SK-N-SH (cell line): ENCODE measurements at regions not wholly inside any gene's neighbourhood (a gene's known extent, or its start where the extent isn't known, plus 50 kb on each side); places are given as distances from the start of the nearest gene placed in this dataset.
A peak's percentile ranks its signal among the peaks of the same experiment; 100 is the strongest.

ENCODE experiments used
- CTCF ChIA-PET: fragments of 300-600, 350-600 bp; formaldehyde crosslinking; extraction: SDS; loops from one replicate; lab custom pipeline; 2021; lab: Yijun Ruan, JAX
- POLR2A ChIA-PET: fragments of 350-600 bp; sonication (Branson Sonifier 250); formaldehyde crosslinking; extraction: SDS; loops from one replicate; lab custom pipeline; 2020; ENCODE audit warnings: antibody characterized with exemption, inconsistent platforms; lab: Yijun Ruan, JAX
- DNase-seq: peaks from one replicate; pipeline ENCODE4 v3.0.0; 2012
- H2AFZ ChIP-seq: fragments of 200-600 bp; sonication (generic); 2 replicates; pipeline ENCODE4 v1.8.1; 2016; ENCODE audit warnings: antibody characterized with exemption, mild to moderate bottlenecking, low read depth
- H3F3A ChIP-seq: fragments of 200-600 bp; sonication (generic); replicated peaks from 2 replicates; pipeline ENCODE3; 2016; ENCODE audit warnings: antibody characterized with exemption, mild to moderate bottlenecking; ENCODE audit not compliant: insufficient read depth
- H3K27ac ChIP-seq, 2 experiments: fragments of 200-500 bp in 1 of 2; fragments of 200-600 bp in 1 of 2; sonication (Bioruptor generic) in 1 of 2; sonication (generic), shearing (Covaris generic) in 1 of 2; 2 replicates each; pipeline versions ENCODE4 v1.5.1 to v1.6.1; 2014 to 2016; ENCODE audit warnings: low read depth in 2 of 2, inconsistent platforms in 1 of 2, low read length in 1 of 2, mild to moderate bottlenecking in 1 of 2, mixed read lengths in 1 of 2
- H3K27me3 ChIP-seq: fragments of 200-600 bp; sonication (generic), shearing (Covaris generic); 2 replicates; pipeline ENCODE4 v1.6.1; 2016; ENCODE audit warnings: mixed run types; ENCODE audit not compliant: insufficient read depth
- H3K36me3 ChIP-seq, 2 experiments: fragments of 200-500 bp in 1 of 2; fragments of 200-600 bp in 1 of 2; sonication (Bioruptor generic) in 1 of 2; sonication (generic) in 1 of 2; replicated peaks in 1 of 2; 2 replicates each; pipeline versions ENCODE3 to v1.5.1; 2014 to 2016; ENCODE audit warnings: low read length in 1 of 2, mild to moderate bottlenecking in 1 of 2; ENCODE audit not compliant: insufficient read depth in 2 of 2, control insufficient read depth in 1 of 2
- H3K4me1 ChIP-seq, 2 experiments: fragments of 200-500 bp in 1 of 2; fragments of 200-600 bp in 1 of 2; sonication (Bioruptor generic) in 1 of 2; sonication (generic), shearing (Covaris generic) in 1 of 2; 2 replicates each; pipeline versions ENCODE4 v1.5.1 to v1.6.1; 2014 to 2016; ENCODE audit warnings: low read depth in 1 of 2, low read length in 1 of 2, mixed run types in 1 of 2; ENCODE audit not compliant: insufficient read depth in 2 of 2, control insufficient read depth in 1 of 2
- H3K4me2 ChIP-seq: fragments of 200-600 bp; sonication (generic), shearing (Covaris generic); 2 replicates; pipeline ENCODE4 v1.6.1; 2017; ENCODE audit warnings: mixed run types
- H3K4me3 ChIP-seq, 2 experiments: fragments of 200-500 bp in 1 of 2; fragments of 200-600 bp in 1 of 2; sonication (Bioruptor generic) in 1 of 2; sonication (generic), shearing (Covaris generic) in 1 of 2; 2 replicates each; pipeline versions ENCODE4 v1.5.1 to v1.8.1; 2014 to 2016; ENCODE audit warnings: low read depth in 2 of 2, inconsistent platforms in 1 of 2, low read length in 1 of 2, mild to moderate bottlenecking in 1 of 2, mixed read lengths in 1 of 2, moderate library complexity in 1 of 2
- H3K79me2 ChIP-seq: fragments of 200-600 bp; sonication (generic); 2 replicates; pipeline ENCODE4 v1.8.1; 2017; ENCODE audit warnings: mild to moderate bottlenecking; ENCODE audit not compliant: insufficient read depth
- H3K9ac ChIP-seq: fragments of 200-600 bp; sonication (generic); 2 replicates; pipeline ENCODE4 v1.6.1; 2017; ENCODE audit warnings: mixed run types
- H3K9me2 ChIP-seq: fragments of 200-600 bp; sonication (generic); 2 replicates; pipeline ENCODE4 v1.6.1; 2017; ENCODE audit warnings: mixed run types
- H3K9me3 ChIP-seq: fragments of 200-600 bp; sonication (generic); 2 replicates; pipeline ENCODE4 v1.6.1; 2017; ENCODE audit warnings: mixed run types, mild to moderate bottlenecking, moderate library complexity
- H4K20me1 ChIP-seq: fragments of 200-600 bp; sonication (generic); 2 replicates; pipeline ENCODE4 v1.6.1; 2017; ENCODE audit warnings: mild to moderate bottlenecking, mixed run types; ENCODE audit not compliant: insufficient read depth
- CHD2 ChIP-seq: fragments of 150-350 bp; IDR thresholded peaks from 2 replicates; pipeline ENCODE4 v1.6.1; 2018; ENCODE audit warnings: low read length; ENCODE audit not compliant: partially characterized antibody
- CTCF ChIP-seq: fragments of 200-600 bp; sonication (generic); IDR thresholded peaks from 2 replicates; pipeline ENCODE4 v1.6.1; 2017; ENCODE audit warnings: antibody characterized with exemption, mild to moderate bottlenecking, moderate library complexity
- FOXJ3 ChIP-seq: sonication (generic); formaldehyde crosslinking; IDR thresholded peaks from 2 replicates; pipeline ENCODE4 v1.5.1; 2020; ENCODE audit warnings: mild to moderate bottlenecking, missing genetic modification reagents
- GABPA ChIP-seq: IDR thresholded peaks from 2 replicates; pipeline ENCODE4 v1.4.0; 2012; ENCODE audit warnings: low read depth, mild to moderate bottlenecking
- GATA2 ChIP-seq: sonication (generic); formaldehyde crosslinking; IDR thresholded peaks from 2 replicates; pipeline ENCODE4 v1.5.0; 2020; ENCODE audit warnings: mild to moderate bottlenecking, missing genetic modification reagents
- IRF3 ChIP-seq: fragments of 150-350 bp; IDR thresholded peaks from 2 replicates; pipeline ENCODE4 v1.6.1; 2016; ENCODE audit warnings: mild to moderate bottlenecking, low read depth, low read length
- RAD21 ChIP-seq: IDR thresholded peaks from 2 replicates; pipeline ENCODE4 v1.6.1; 2012; ENCODE audit warnings: mild to moderate bottlenecking, low read length
- RCOR1 ChIP-seq: fragments of 150-350 bp; IDR thresholded peaks from 2 replicates; pipeline ENCODE4 v1.6.1; 2017; ENCODE audit warnings: antibody characterized with exemption, low read length
- REST ChIP-seq: IDR thresholded peaks from 2 replicates; pipeline ENCODE4 v1.6.1; 2012; ENCODE audit warnings: mild to moderate bottlenecking, low read depth, low read length, moderate library complexity
- SIN3A ChIP-seq: IDR thresholded peaks from 2 replicates; pipeline ENCODE4 v1.6.1; 2012; ENCODE audit warnings: low read depth, mild to moderate bottlenecking, low read length, moderate library complexity, borderline replicate concordance
- TCF12 ChIP-seq: IDR thresholded peaks from 2 replicates; pipeline ENCODE4 v1.4.0; 2012
- TEAD4 ChIP-seq: IDR thresholded peaks from 2 replicates; pipeline ENCODE4 v1.4.0; 2012; ENCODE audit warnings: mild to moderate bottlenecking, borderline replicate concordance; ENCODE audit not compliant: insufficient read depth
- USF2 ChIP-seq: fragments of 150-350 bp; IDR thresholded peaks from 2 replicates; pipeline ENCODE4 v1.6.1; 2017; ENCODE audit warnings: antibody characterized with exemption, low read length, low read depth, borderline replicate concordance
- ZBTB33 ChIP-seq: IDR thresholded peaks from 2 replicates; pipeline ENCODE4 v1.4.0; 2012; ENCODE audit warnings: low read depth, borderline replicate concordance
- WGBS: methylation state at CpG from one replicate; pipeline ENCODE4 v1.1.6; 2017; ENCODE audit warnings: low lambda C conversion rate; 5-methylcytosine and 5-hydroxymethylcytosine counted together

GRCh38 chr11:15890031-15890713, 466.2 kb downstream of the SOX6 start:
- no peak overlapping the region for H3K9ac ChIP-seq
- no peaks in the 10 kb centered on the region for H3K9me2 ChIP-seq
- no peaks in the 10 kb centered on the region for H3K27me3 ChIP-seq
- H3K4me1 ChIP-seq, result peaks cover 0 to 47% of the 10 kb centered on the region in 2 experiments; a peak in 3 of 4 replicates
- CTCF ChIA-PET, result interaction anchor here (1.5 kb wide), 1 partner anchor 240 kb away, joined by 4 read pairs; no protein-coding TSS in a partner anchor
- no peak overlapping the region for H3K4me2 ChIP-seq
- no peaks in the 10 kb centered on the region for H3K36me3 ChIP-seq
- H3K4me3 ChIP-seq, result no peak overlapping the region
- H3K79me2 ChIP-seq, result no peaks in the 10 kb centered on the region
- H4K20me1 ChIP-seq, result no peaks in the 10 kb centered on the region
- TF ChIP-seq TEAD4 (no peak), SIN3A (no peak), FOXJ3 (no peak), RCOR1 (no peak), GATA2 (CRISPR knock-in tag) (no peak), TCF12 (no peak), CTCF (no peak), RAD21 (no peak), IRF3 (no peak), GABPA (no peak), ZBTB33 (no peak)
- TF ChIP-seq, all 33 proteins: peak for 0
- DNase-seq, result no peak
- H2AFZ ChIP-seq, result no peak overlapping the region
- WGBS, result 52% methylated on average over 8 of the region's 9 CpGs
- POLR2A ChIA-PET, result no interaction called here
- H3K9me3 ChIP-seq, result no peaks in the 10 kb centered on the region
- no peaks in the 10 kb centered on the region for H3F3A ChIP-seq
- H3K27ac ChIP-seq, result no peak overlapping the region

- Histone ChIP-seq H3K4me3 (no peak overlapping the region), H3K27ac (peak overlapping the region in 1 of 2 experiments; percentile 56; a peak in 2 of 4 replicates), H3F3A (no peaks in the 10 kb centered on the region), H3K4me1 (peaks cover 0 to 26% of the 10 kb centered on the region in 2 experiments; a peak in 3 of 4 replicates), H3K9me2 (no peaks in the 10 kb centered on the region), H3K27me3 (no peaks in the 10 kb centered on the region), H3K79me2 (no peaks in the 10 kb centered on the region), H3K9me3 (no peaks in the 10 kb centered on the region), H3K4me2 (no peak overlapping the region), H3K36me3 (no peaks in the 10 kb centered on the region), H2AFZ (no peak overlapping the region), H3K9ac (no peak overlapping the region), H4K20me1 (no peaks in the 10 kb centered on the region)
- ChIA-PET CTCF (interaction anchor here (0.8 kb wide), 1 partner anchor 25 kb away, joined by 3 read pairs; no protein-coding TSS in a partner anchor), POLR2A (interaction anchor here (0.6 to 0.7 kb wide), 2 partner anchors 718 to 721 kb away, joined by 3 read pairs; no protein-coding TSS in a partner anchor)
- DNase-seq, result peak; percentile 50
- 33% methylated on average over 3 of the region's 3 CpGs for WGBS
- TF ChIP-seq CHD2, result peak; percentile 26
- TF ChIP-seq GATA2 (CRISPR knock-in tag), result peak; percentile 77
- peak; percentile 74 for TF ChIP-seq RCOR1
- no peak for TF ChIP-seq FOXJ3
- TF ChIP-seq SIN3A, result no peak
- TF ChIP-seq REST, result no peak
- no peak for TF ChIP-seq USF2
Observed at GRCh38 chr11:15893080-15893492, 463.3 kb downstream of the SOX6 start.
